ENCODE measurements at regions not wholly inside any gene's neighbourhood (a gene's known extent, or its start where the extent isn't known, plus 50 kb on each side); places are given as distances from the start of the nearest gene placed in this dataset.
A peak's percentile ranks its signal among the peaks of the same experiment; 100 is the strongest.
"Not testable (repeated sequence)": the region's sequence is repeated elsewhere in the genome, so short reads cannot be mapped to it uniquely, and the experiment has no call there.

- no peak for ATAC-seq
- intact Hi-C loops (cut with DNase I, micrococcal nuclease), result no loop called here
These were observed 290.8 kb upstream of the COBL start for GRCh38 chr7:51607447-51607846.

GRCh38 chr7:51606601-51607154 lies 290.1 kb upstream of the COBL start:
- intact Hi-C loops (cut with DNase I, micrococcal nuclease), result no loop called here
- peak; percentile 66 to 76 for DNase-seq
- ATAC-seq, result peak; percentile 93

More at GRCh38 chr7:51607447-51607846, 290.8 kb upstream of the COBL start:
- DNase-seq, result no peak

- DNase-seq (no peak), ATAC-seq (no peak)
- intact Hi-C loops (cut with DNase I, micrococcal nuclease), result no loop called here
These were observed 285.8 kb upstream of the COBL start for GRCh38 chr7:51602376-51602775.

GRCh38 chr7:51601461-51601860 lies 284.9 kb upstream of the COBL start:
- intact Hi-C loops (cut with DNase I, micrococcal nuclease), result no loop called here
- no peak for DNase-seq
- ATAC-seq, result no peak

- intact Hi-C loops (cut with DNase I, micrococcal nuclease), result not testable (repeated sequence)
These were observed 283.3 kb upstream of the COBL start for GRCh38 chr7:51599935-51600334.

GRCh38 chr7:51593628-51594027 lies 277.0 kb upstream of the COBL start:
- DNase-seq (no peak), ATAC-seq (peak; percentile 66)
- intact Hi-C loops (cut with DNase I, micrococcal nuclease), result no loop called here

More at GRCh38 chr7:51599935-51600334, 283.3 kb upstream of the COBL start:
- not testable (repeated sequence) for DNase-seq, ATAC-seq

GRCh38 chr7:51592842-51593599 lies 276.4 kb upstream of the COBL start:
- intact Hi-C loops (cut with DNase I, micrococcal nuclease), result no loop called here
- ATAC-seq (peak; percentile 42), DNase-seq (no peak)

GRCh38 chr7:51591223-51591622 lies 274.6 kb upstream of the COBL start:
- intact Hi-C loops (cut with DNase I, micrococcal nuclease), result no loop called here
- DNase-seq (no peak), ATAC-seq (peak; percentile 68)

- ATAC-seq (peak; percentile 15), DNase-seq (no peak)
- intact Hi-C loops (cut with DNase I, micrococcal nuclease), result no loop called here
These were observed 274.1 kb upstream of the COBL start for GRCh38 chr7:51590746-51591145.

- DNase-seq, result no peak
- intact Hi-C loops (cut with DNase I, micrococcal nuclease), result no loop called here
- no peak for ATAC-seq
These were observed 272.5 kb upstream of the COBL start for GRCh38 chr7:51589111-51589510.

GRCh38 chr7:51587604-51588003 lies 271.0 kb upstream of the COBL start:
- ATAC-seq (peak; percentile 67), DNase-seq (no peak)
- intact Hi-C loops (cut with DNase I, micrococcal nuclease), result no loop called here

- intact Hi-C loops (cut with DNase I, micrococcal nuclease), result no loop called here
- peak; percentile 92 for ATAC-seq
- no peak for DNase-seq
These were observed 260.8 kb upstream of the COBL start for GRCh38 chr7:51577390-51577789.

- ATAC-seq (no peak), DNase-seq (no peak)
- intact Hi-C loops (cut with DNase I, micrococcal nuclease), result no loop called here
These were observed 253.0 kb upstream of the COBL start for GRCh38 chr7:51569581-51569980.

GRCh38 chr7:51569176-51569575 lies 252.6 kb upstream of the COBL start:
- intact Hi-C loops (cut with DNase I, micrococcal nuclease), result no loop called here
- ATAC-seq, result peak; percentile 77
- DNase-seq, result no peak

- DNase-seq (no peak), ATAC-seq (no peak)
- intact Hi-C loops (cut with DNase I, micrococcal nuclease), result no loop called here
These were observed 234.5 kb upstream of the COBL start for GRCh38 chr7:51551070-51551469.

- DNase-seq, result no peak
- intact Hi-C loops (cut with DNase I, micrococcal nuclease), result no loop called here
- ATAC-seq, result no peak
These were observed 228.5 kb upstream of the COBL start for GRCh38 chr7:51545131-51545530.

- intact Hi-C loops (cut with DNase I, micrococcal nuclease), result no loop called here
- ATAC-seq (no peak), DNase-seq (no peak)
These were observed 227.4 kb upstream of the COBL start for GRCh38 chr7:51543801-51544553.

- DNase-seq; intact Hi-C loops (cut with DNase I, micrococcal nuclease): not testable (repeated sequence)
- ATAC-seq, result peak; percentile 74
These were observed 224.3 kb upstream of the COBL start for GRCh38 chr7:51540906-51541305.

- ATAC-seq (no peak), DNase-seq (no peak)
- intact Hi-C loops (cut with DNase I, micrococcal nuclease), result no loop called here
These were observed 223.2 kb upstream of the COBL start for GRCh38 chr7:51539840-51540239.

GRCh38 chr7:51528172-51528571 lies 211.6 kb upstream of the COBL start:
- no peak for DNase-seq
- intact Hi-C loops (cut with DNase I, micrococcal nuclease), result no loop called here
- no peak for ATAC-seq

All from left colon (tissue), 2 donors.